Activated T-helper 17 cell treated with anti-CD3 and anti-CD28 coated beads, Interleukin-2, amount 50 U/mL, for 72 hours (primary cell): ENCODE measurements at regions not wholly inside any gene's neighbourhood (a gene's known extent, or its start where the extent isn't known, plus 50 kb on each side); places are given as distances from the start of the nearest gene placed in this dataset.

Source experiments
- ATAC-seq: fragments of 150-1000 bp; cut with Tn5 transposase; replicated peaks from 2 replicates; pipeline ENCODE4 v1.10.0; 2021; ENCODE audit warnings: mild to moderate bottlenecking, moderate library complexity
- H3K27ac Mint-ChIP-seq: one replicate; pipeline ENCODE4 v1.8.0; 2022; ENCODE audit warnings: mixed read lengths
- H3K27me3 Mint-ChIP-seq: one replicate; pipeline ENCODE4 v1.8.0; 2022; ENCODE audit warnings: mixed read lengths
- H3K36me3 Mint-ChIP-seq: one replicate; pipeline ENCODE4 v1.8.0; 2022; ENCODE audit warnings: low read depth, mild to moderate bottlenecking, mixed read lengths
- H3K4me1 Mint-ChIP-seq: one replicate; pipeline ENCODE4 v1.8.0; 2022; ENCODE audit warnings: mixed read lengths
- H3K4me3 Mint-ChIP-seq: one replicate; pipeline ENCODE4 v1.8.0; 2022; ENCODE audit warnings: mild to moderate bottlenecking, mixed read lengths
- H3K9me3 Mint-ChIP-seq: one replicate; pipeline ENCODE4 v1.8.0; 2022; ENCODE audit warnings: mixed read lengths

- no peaks in the 10 kb centered on the region for H3K4me1 Mint-ChIP-seq
- ATAC-seq: no peak
- H3K9me3 Mint-ChIP-seq: no peaks in the 10 kb centered on the region
- no peaks in the 10 kb centered on the region for H3K36me3 Mint-ChIP-seq
- H3K27me3 Mint-ChIP-seq: peaks cover 13% of the 10 kb centered on the region
- no peak overlapping the region for H3K4me3 Mint-ChIP-seq
- H3K27ac Mint-ChIP-seq: no peak overlapping the region
These were observed 269.7 kb upstream of the FAR2 start for GRCh38 chr12:28879379-28879778.

DNA sequence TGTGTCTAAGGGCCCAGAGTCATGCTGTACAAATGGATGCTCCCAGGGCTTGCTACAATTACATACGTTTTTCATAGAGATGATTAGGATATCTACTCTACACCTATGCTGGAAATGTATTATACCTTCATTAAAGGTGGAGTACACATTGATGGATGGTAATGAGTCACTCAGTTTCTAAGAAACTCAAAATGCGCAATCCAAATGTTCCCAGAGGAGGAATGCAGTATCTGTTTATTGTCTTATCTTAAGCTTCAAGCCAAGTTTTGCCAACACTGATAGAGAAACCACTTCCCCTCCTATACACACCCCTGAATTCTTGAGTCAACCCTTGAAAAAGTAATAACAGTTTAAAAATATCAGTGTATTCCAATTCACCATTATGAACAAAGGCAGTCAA, 266.6 kb upstream of the FAR2 start:
- no peak for ATAC-seq
- no peak overlapping the region for H3K4me3 Mint-ChIP-seq
- H3K27ac Mint-ChIP-seq: no peak overlapping the region
- H3K9me3 Mint-ChIP-seq: no peaks in the 10 kb centered on the region
- peaks cover 9% of the 10 kb centered on the region for H3K27me3 Mint-ChIP-seq
- H3K36me3 Mint-ChIP-seq: no peaks in the 10 kb centered on the region
- no peaks in the 10 kb centered on the region for H3K4me1 Mint-ChIP-seq

DNA sequence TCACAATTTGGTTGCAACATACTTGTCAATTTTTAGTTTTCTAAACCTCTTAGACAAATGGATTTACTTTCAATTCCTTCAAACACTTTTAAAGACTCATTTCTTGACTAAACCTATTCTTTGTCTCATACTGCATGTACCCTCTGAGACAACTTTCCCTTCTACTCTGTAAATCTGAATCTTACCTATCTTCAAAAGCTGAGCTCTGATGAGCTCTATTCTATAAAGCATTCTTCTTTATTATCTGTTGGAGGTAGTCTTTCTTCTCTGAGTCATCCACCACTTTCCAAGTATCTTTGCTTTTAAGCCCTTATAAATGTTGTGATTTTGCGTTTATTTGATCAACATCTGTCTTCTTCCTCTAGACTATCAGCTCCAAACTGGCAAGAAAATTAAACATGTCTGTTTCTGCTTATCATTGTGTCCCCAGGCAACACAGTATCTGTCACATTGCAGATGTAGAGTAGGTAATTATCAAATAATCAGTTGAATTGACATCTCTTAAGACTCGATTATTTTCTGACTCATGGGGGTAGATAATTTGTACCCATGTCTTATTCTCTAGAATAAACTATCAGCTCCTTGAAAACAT, 265.6 kb upstream of the FAR2 start:
- Mint-ChIP-seq H3K36me3 (no peaks in the 10 kb centered on the region), H3K27me3 (peaks cover 3% of the 10 kb centered on the region), H3K27ac (no peak overlapping the region), H3K4me3 (no peak overlapping the region), H3K9me3 (no peaks in the 10 kb centered on the region), H3K4me1 (no peaks in the 10 kb centered on the region)
- ATAC-seq: no peak

GRCh38 chr12:28884904-28885679, 264.0 kb upstream of the FAR2 start:
- no peaks in the 10 kb centered on the region for H3K4me1 Mint-ChIP-seq
- no peak for ATAC-seq
- peaks cover 3% of the 10 kb centered on the region for H3K27me3 Mint-ChIP-seq
- no peaks in the 10 kb centered on the region for H3K36me3 Mint-ChIP-seq
- no peak overlapping the region for H3K27ac Mint-ChIP-seq
- no peak overlapping the region for H3K4me3 Mint-ChIP-seq
- peaks cover 3% of the 10 kb centered on the region for H3K9me3 Mint-ChIP-seq

DNA sequence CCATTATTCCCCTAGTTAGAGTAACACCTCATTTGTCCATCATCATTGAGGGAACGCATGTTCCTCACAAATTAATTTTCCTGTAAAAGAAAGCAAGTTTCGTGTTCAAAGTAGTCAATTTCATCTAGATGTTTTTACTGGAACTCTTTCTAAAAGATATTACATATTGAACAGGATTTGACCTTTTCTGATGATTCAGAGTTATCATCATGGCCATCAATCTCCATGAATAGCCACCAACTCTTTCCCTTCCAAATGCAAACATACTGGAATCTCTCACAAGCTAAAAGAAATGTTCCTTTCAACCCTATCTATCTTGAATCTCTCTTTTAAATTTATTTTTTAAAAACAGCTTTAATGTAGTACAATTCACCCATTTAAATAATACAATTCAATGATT, 263.1 kb upstream of the FAR2 start:
- H3K27me3 Mint-ChIP-seq: peaks cover 3% of the 10 kb centered on the region
- H3K4me1 Mint-ChIP-seq: no peaks in the 10 kb centered on the region
- no peak overlapping the region for H3K27ac Mint-ChIP-seq
- ATAC-seq: no peak
- no peaks in the 10 kb centered on the region for H3K36me3 Mint-ChIP-seq
- no peak overlapping the region for H3K4me3 Mint-ChIP-seq
- H3K9me3 Mint-ChIP-seq: peaks cover 7% of the 10 kb centered on the region

GRCh38 chr12:28887461-28887990, 261.6 kb upstream of the FAR2 start:
- peaks cover 7% of the 10 kb centered on the region for H3K9me3 Mint-ChIP-seq
- H3K36me3 Mint-ChIP-seq: no peaks in the 10 kb centered on the region
- no peak overlapping the region for H3K4me3 Mint-ChIP-seq
- H3K27me3 Mint-ChIP-seq: peaks cover 3% of the 10 kb centered on the region
- ATAC-seq: no peak
- H3K4me1 Mint-ChIP-seq: no peaks in the 10 kb centered on the region
- no peak overlapping the region for H3K27ac Mint-ChIP-seq

DNA sequence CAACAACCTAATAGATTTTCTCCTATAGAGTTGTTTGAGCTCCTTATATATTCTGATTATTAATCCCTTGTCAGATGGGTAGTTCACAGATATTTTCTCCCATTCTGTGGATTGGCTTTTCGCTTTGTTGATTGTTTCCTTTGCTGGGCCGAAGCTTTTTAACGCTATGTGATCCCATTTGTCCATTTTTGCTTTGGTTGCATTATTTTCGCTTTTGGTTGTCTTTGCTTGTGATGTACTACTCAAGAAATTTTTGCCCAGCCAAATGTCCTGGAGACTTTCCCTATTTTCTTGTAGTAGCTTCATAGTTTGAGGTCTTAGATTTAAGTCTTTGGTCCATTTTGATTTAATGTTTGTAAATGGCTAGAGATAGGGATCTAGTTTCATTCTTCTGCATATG, 258.4 kb upstream of the FAR2 start:
- peaks cover 7% of the 10 kb centered on the region for H3K9me3 Mint-ChIP-seq
- H3K4me1 Mint-ChIP-seq: no peaks in the 10 kb centered on the region
- H3K36me3 Mint-ChIP-seq: no peaks in the 10 kb centered on the region
- ATAC-seq: no peak
- no peak overlapping the region for H3K27ac Mint-ChIP-seq
- peaks cover 3% of the 10 kb centered on the region for H3K27me3 Mint-ChIP-seq
- no peak overlapping the region for H3K4me3 Mint-ChIP-seq

DNA sequence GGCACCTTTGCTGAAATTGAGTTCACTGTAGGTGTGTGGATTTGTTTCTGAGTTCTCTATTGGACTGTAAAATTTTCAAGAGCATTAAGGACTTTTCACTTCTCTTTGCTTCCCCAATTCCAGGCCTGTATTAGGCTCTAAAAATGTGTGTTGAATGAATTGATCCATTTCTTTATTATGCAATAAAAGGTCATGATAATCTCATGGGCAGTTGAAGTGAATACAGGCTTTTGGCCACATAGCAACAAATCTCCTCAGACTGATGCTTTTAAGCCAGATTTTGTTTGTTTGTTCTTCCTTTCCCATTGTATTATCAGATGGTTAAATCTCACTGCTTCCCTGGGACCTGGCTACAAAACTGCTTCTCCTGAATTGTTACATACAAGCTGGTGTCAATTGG, 258.0 kb upstream of the FAR2 start:
- Mint-ChIP-seq H3K4me1 (no peaks in the 10 kb centered on the region), H3K27me3 (peaks cover 3% of the 10 kb centered on the region), H3K4me3 (no peak overlapping the region), H3K27ac (no peak overlapping the region), H3K9me3 (peaks cover 7% of the 10 kb centered on the region), H3K36me3 (no peaks in the 10 kb centered on the region)
- ATAC-seq: no peak

- H3K27me3 Mint-ChIP-seq: peaks cover 6% of the 10 kb centered on the region
- peaks cover 10% of the 10 kb centered on the region for H3K9me3 Mint-ChIP-seq
- ATAC-seq: no peak
- no peaks in the 10 kb centered on the region for H3K36me3 Mint-ChIP-seq
- no peaks in the 10 kb centered on the region for H3K4me1 Mint-ChIP-seq
- no peak overlapping the region for H3K27ac Mint-ChIP-seq
- no peak overlapping the region for H3K4me3 Mint-ChIP-seq
These were observed 255.7 kb upstream of the FAR2 start for GRCh38 chr12:28893365-28893764.

GRCh38 chr12:28893856-28894255, 255.2 kb upstream of the FAR2 start:
- H3K4me3 Mint-ChIP-seq: no peak overlapping the region
- H3K4me1 Mint-ChIP-seq: no peaks in the 10 kb centered on the region
- ATAC-seq: no peak
- no peak overlapping the region for H3K27ac Mint-ChIP-seq
- H3K36me3 Mint-ChIP-seq: no peaks in the 10 kb centered on the region
- H3K27me3 Mint-ChIP-seq: peaks cover 6% of the 10 kb centered on the region
- H3K9me3 Mint-ChIP-seq: peaks cover 10% of the 10 kb centered on the region

DNA sequence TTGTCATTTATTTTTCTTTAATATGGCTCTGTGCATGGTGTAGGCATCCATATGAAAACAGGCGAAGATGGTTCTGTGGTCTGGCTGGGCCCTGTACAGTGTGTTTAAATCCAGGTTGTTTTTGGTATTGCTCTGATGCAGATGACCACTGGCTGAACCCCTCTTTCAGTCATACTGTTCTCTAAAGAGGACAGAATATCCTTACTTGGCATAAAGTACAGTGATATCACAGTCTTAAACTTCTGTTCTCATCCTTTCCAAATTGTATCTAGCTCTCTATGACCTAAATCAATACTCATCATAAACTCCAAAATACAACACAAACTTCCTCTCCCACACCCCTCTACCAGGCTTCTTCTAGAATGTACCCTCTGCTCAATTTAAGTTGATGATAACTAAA, 252.7 kb upstream of the FAR2 start:
- Mint-ChIP-seq H3K4me3 (no peak overlapping the region), H3K9me3 (peaks cover 10% of the 10 kb centered on the region), H3K27me3 (peaks cover 6% of the 10 kb centered on the region), H3K27ac (no peak overlapping the region), H3K36me3 (no peaks in the 10 kb centered on the region), H3K4me1 (no peaks in the 10 kb centered on the region)
- ATAC-seq: no peak

DNA sequence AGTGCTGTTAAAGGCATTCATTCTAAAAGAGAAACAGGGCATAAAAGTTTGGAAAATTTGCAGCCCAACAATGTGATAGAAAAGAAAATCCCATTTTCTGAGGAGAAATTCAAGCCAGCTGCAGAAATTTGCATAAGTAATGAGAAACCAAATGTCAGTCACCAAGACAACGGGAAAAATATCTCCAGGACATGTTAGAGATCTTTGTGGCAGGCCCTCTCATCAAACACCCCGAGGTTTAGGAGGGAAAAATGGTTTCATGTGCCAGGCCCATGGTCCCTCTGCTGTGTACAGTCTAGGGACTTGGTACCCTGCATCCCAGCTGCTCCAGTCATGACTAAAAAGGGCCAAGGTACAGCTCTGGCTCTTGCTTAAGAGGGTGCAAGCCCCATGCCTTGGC, 251.0 kb upstream of the FAR2 start:
- Mint-ChIP-seq H3K27ac (no peak overlapping the region), H3K9me3 (peaks cover 10% of the 10 kb centered on the region), H3K4me3 (no peak overlapping the region), H3K36me3 (no peaks in the 10 kb centered on the region), H3K4me1 (no peaks in the 10 kb centered on the region), H3K27me3 (peaks cover 6% of the 10 kb centered on the region)
- no peak for ATAC-seq

DNA sequence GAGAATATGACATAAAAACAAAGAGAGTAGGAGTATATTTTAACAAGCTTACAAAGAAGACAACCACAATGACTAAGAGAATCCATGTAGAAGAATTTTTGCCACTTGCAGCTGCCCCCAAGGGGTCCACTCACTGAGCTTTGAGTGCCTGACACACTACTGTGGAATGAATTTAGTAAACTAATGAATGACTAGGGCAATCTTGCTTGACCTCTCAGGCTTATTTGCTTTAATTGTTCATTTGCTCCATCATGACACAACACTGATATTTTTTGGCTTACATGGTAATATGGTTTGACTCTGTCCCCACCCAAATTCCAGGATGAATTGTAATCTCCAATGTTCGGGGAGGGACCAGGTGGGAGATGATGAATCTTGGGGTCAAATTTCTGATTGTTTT, 249.1 kb upstream of the FAR2 start:
- ATAC-seq: no peak
- no peak overlapping the region for H3K4me3 Mint-ChIP-seq
- peaks cover 6% of the 10 kb centered on the region for H3K27me3 Mint-ChIP-seq

DNA sequence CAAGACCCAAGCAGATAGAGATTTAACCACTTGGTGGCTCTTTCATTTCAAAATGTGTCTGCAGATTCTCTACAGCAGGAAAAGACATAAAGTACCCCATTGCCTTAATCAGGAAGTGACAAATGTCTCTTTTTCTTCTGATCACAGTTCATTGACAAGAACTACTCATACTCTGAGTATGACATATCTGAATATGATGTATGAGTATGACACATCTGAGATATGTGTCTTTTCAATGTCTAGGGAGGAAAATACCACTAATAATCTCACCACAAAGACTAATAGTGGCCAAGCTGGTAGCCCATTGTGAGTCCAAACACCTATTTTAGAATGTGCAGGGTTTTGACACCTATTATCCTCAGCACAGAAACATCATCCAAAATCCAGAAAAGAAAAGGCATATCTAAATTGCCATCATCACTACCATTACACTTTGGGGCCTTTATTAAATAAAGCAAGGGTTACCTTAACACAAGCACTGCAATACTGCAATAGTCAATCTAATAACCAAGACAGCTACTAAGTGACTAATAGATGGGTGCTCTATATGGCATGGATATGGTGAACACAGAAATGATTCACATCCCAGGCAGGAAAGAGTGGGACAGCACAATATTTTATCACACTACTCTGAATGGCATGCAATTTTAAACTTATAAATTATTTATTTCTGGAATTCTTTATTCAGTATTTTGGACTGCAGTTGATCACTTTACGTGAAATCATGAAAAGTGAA, 243.7 kb upstream of the FAR2 start:
- H3K9me3 Mint-ChIP-seq: peaks cover 15% of the 10 kb centered on the region
- ATAC-seq: no peak
- no peak overlapping the region for H3K4me3 Mint-ChIP-seq
- H3K36me3 Mint-ChIP-seq: no peaks in the 10 kb centered on the region
- H3K27me3 Mint-ChIP-seq: no peaks in the 10 kb centered on the region
- H3K4me1 Mint-ChIP-seq: no peaks in the 10 kb centered on the region
- no peak overlapping the region for H3K27ac Mint-ChIP-seq

More for the DNA sequence above, 249.1 kb upstream of the FAR2 start:
- H3K9me3 Mint-ChIP-seq: peaks cover 18% of the 10 kb centered on the region
- no peak overlapping the region for H3K27ac Mint-ChIP-seq
- no peaks in the 10 kb centered on the region for H3K36me3 Mint-ChIP-seq
- no peaks in the 10 kb centered on the region for H3K4me1 Mint-ChIP-seq

DNA sequence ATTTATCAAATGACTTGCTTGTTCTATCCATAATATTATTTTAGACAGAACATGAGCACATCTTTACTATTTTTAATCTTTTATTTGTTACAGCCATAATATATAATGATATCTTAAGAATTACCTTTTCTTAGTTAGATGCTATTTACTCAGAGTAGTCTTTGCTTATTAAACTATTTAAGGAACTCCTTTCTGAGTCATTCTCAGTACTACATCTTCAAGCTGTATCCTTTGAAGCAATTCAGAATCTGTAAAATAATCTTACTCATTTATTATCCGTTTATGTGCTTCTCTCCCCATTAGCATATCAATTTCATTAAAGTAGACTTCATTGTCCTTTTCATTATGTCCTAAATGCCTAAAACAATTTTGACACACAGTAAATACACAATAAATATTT, 240.4 kb upstream of the FAR2 start:
- Mint-ChIP-seq H3K27me3 (no peaks in the 10 kb centered on the region), H3K27ac (no peak overlapping the region), H3K4me1 (no peaks in the 10 kb centered on the region), H3K4me3 (no peak overlapping the region), H3K9me3 (peaks cover 12% of the 10 kb centered on the region), H3K36me3 (no peaks in the 10 kb centered on the region)
- ATAC-seq: no peak
